GM21825 (cell line): ENCODE measurements at regions not wholly inside any gene's neighbourhood (a gene's known extent, or its start where the extent isn't known, plus 50 kb on each side); places are given as distances from the start of the nearest gene placed in this dataset.

Experiments
- ATAC-seq: cut with Tn5 transposase; IDR thresholded peaks from one replicate; pipeline ENCODE4 v1.9.1; 2021; ENCODE audit warnings: mild to moderate bottlenecking, moderate library complexity; ENCODE audit not compliant: unreplicated experiment

DNA sequence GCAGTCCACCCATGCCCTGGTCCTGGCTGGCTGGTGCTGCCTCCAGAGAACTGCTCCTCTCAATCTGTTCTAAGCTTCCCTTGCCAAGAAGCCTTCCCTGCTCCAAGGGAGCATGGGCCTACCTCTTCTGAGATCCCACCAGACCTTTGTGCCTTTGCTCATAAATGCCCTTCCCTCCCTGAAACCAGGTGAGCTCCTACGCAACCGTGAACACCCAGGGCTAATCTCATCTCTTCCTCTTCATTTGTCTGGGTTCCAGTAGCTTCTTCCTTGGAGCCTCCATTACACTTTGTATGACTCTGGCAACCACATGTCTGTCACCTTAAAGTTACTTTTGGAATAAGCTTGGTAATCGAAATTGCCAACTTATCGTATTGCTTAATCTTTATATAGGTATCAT lies 270.6 kb downstream of the PBX3 start:
- ATAC-seq, result no peak

DNA sequence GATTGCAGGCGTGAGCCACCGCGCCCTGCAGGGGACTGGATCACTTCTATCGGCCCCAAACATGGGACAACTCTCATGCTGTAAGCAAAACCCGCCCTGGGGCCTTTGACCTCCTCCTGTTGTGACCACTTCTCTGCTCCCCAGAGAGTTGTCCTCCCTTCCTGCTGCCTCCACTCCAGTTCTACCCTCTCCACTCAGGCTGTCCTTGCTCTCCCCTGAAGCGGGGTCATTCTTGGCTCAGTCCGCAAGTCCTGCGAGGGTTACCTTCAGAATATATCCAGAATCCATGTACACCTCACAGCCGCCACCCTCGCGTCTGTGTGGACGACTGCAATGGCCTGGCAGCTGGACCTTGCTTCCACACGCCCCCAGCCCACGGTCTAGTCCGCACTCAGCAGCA lies 273.7 kb downstream of the PBX3 start:
- ATAC-seq, result no peak

DNA sequence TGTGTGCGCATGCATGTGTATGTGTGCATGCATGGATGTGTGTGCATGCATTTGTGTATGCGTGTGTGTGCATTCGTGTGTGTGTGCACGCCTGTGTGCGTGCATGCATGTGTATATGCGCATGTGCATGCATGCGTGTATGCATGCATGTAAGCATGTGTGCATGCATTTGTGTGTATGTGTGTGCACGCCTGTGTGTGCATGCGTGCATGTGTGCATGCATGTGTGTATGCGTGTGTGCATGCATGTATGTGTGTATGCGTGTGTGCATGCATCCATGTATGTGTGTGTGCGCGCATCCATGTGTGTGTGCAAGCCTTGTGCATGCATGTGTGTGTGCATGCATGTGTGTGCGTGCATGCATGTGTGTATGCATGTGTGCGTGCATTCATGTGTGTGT lies 276.8 kb downstream of the PBX3 start:
- ATAC-seq, result no peak

DNA sequence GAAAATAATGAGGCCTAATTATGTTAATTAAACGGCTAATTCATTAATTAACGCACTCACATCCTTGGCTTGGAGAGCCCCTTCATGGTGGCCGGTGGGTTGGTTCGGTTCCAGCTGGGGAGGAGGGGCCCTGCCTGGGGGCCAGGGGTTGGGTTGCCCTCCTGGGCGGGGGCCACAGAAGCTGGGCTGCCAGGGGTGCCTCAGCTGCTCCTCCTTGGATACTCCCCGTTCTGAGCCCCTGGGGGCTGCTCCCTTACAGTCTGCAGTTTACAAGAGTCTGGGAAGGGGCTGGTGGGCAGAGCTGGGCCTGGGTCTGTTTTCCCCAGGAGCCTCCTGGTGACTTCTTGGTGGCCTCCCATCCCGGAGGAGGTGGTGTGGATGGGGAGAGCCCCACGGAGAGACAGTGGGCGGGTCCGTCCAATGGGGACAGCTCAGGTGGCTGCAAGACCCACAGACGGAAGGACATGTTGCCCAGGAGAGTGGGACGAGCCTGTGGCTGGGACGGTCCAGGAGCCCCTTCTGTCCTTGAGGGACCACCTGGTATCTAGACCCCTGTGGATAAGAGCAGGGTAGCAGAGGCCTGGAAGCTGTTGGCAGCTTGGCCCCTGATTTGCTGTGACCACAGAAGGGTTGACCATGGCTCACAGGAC lies 277.5 kb downstream of the PBX3 start:
- no peak for ATAC-seq

DNA sequence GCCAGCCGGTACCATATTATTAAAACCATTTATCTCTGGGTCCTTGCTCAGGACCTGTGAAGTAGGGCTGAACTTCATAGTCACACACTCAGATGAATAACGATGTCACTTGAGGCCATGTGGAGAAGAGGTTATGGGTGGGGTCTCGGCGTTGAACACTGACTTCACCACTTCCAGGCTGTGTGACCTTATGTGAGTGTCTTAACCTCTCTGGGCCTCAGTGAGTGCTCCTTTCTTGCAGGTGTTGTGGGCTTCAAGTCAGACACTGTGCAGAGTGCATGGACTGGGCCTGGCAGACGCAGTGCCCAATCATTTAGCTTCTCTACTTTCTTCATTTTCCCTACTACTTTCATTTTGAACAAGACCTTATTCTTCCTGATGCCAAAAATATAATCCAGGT lies 278.8 kb downstream of the PBX3 start:
- no peak for ATAC-seq

DNA sequence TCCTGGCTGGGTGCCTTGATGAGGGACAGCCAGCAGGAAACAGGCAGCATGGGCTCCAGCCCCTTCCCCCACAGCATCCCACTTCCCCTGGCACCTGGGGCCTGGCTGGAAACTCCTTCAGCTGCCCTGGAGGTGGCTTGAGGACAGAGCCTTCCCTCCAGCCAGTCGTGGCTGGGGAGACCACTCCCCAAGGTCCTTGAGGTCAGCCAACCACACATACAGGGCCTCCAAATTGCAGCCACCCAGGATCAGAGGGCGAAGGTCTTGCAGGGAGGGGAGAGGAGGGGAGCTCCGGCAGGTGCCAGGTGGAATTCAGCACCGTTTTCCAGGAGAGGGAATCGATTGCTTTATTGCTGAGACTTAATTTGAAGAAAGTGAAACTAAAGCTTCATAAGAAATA lies 280.4 kb downstream of the PBX3 start:
- no peak for ATAC-seq

DNA sequence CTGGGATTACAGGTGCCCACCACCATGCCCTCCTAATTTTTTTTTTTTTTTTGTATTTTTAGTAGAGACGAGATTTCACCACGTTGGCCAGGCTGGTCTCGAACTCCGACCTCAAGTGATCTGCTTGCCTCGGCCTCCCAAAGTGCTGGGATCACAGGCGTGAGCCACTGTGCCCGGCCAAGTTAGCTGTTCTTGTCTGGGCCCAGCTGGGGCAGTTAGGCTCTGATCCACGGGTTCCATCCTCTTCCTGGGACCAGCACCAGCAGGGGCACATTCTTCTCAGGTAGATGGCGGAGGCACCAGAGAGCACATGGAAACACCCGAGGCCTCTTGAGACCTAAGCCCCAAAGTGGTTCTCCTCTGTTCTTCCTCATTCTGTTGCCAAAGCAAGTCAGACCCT lies 281.6 kb downstream of the PBX3 start:
- no peak for ATAC-seq

DNA sequence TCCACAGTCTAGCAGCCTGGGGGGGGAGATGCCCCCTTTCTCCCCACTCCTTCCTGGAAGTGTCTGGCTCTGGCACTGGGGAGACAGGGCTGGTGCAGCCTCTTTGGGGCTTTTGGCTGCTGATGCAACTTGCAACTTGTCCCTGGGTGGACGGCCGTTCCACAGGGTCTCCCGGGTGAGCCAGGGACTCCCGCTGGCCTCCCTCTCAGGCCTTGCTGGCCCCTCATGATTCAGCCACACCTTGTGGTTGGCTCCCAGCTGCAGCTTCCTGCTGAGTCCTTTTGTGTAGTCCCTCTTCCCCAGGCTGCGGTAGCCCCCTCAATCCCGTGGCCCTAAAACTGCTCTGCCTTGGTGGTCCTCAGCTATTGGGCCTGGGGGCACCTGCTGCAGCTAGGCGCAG lies 283.5 kb downstream of the PBX3 start:
- ATAC-seq, result no peak

DNA sequence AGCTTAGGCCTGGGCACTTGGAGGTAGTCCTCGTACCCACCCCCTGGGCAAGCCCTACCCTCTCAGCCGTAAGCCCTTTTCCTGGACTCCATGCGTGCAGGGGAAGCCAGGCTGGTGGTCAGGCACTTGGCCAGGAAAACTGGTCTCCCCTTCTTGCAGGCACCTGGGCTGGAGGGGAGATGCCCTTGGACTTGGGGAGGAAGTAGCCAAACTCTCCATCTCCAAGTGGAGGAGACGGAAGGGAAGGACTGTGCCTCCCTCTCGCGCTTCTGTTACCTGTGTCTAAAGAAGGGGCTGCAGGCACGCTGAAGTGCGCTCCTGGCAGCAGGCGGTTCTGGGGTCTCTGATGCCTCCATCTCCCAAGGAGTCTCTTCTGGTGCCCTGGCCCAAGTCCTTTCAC lies 283.9 kb downstream of the PBX3 start:
- ATAC-seq, result no peak

DNA sequence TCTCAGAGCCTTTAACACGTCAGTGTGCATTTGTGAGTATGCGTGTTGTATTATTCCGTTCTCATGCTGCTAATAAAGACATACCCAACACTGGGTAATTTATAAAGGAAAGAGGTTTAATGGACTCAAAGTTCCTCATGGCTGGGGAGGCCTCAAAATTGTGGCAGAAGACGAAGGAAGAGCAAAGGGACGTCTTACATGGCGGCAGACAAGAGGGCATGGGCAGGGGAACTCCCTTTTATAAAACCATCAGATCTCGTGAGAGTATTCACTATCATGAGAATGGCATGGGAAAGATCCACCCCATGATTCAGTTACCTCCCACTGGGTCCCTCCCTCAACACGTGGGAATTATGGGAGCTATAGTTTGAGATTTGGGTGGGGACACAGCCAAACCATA lies 285.0 kb downstream of the PBX3 start:
- ATAC-seq, result no peak

DNA sequence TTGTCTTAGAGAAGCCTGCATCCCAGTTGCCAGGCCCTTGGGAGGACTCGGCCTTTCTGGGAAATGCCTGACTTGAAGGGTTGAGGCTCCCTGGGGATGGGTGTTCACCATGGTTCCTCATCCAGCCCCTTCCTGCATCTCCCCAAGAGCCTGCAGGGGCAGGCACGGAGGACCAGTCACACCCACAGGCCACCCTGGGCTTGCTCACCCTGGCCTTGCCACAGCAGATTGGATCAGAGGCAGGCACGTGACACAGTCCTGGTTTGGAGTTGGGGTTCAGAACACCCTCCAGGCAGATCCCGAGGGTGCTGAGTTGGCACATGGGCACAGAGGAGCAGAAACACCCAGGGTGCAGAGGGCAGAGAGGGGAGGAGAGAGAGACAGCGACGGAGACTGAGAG lies 286.1 kb downstream of the PBX3 start:
- ATAC-seq, result no peak

DNA sequence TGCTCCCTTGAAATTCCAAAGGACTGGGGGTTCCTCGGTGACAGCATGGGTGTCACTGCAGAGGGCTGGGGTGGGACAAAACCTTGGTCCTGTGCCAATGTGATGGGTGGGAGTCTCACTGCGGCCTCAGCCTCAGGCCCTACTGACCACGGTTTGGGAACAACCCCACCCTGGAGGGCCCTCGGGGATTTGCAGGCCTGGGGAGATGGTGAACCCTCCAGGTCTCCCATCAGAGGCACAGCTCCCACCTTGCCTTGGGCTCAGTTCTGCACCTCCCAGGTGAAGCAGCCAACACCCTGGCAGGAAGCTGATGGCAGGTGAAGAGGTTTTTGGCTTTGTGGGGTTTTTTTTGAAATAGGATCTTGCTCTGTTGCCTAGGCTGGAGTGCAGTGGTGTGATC lies 286.8 kb downstream of the PBX3 start:
- no peak for ATAC-seq

DNA sequence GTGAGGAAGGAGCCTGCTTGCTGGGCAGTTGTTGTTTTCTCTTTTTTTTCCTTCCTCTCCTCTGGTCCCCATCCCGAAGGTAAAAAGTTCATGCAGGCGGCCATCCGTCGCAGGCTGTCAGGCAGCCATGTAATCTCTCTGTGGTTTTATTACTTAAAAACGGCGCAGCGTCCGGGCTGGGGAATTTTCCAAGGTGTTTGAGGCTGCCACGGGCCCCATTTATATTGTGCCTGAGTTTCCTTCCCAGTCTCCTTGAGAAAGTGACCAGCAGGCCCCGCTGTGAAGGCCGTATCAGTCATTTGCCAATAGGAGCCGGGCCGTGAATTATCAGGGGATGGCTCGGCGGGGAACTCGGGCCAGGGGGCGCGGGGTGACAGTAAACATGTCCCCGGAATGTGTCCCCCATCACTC lies 289.7 kb downstream of the PBX3 start:
- ATAC-seq, result no peak

DNA sequence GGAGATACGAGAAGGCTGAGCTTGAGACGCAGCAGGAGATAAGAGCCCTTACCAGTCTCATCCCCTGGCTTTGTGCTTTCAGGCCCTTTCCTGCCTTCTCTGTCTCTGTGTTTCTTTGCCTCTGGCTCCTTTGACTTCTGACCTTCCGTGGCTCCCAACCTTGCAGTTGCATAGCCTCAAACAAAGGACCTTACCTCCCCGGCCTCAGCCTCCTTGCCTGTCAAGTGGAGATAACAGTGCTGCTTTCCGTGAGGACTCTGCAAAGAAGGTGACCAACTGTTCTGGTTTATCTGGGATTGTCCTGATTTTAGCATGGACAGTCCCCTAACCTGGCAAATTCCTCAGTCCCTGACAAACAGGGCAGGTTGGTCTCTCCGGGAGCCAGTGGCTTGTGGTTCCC lies 287.8 kb upstream of the MVB12B start:
- ATAC-seq, result no peak

DNA sequence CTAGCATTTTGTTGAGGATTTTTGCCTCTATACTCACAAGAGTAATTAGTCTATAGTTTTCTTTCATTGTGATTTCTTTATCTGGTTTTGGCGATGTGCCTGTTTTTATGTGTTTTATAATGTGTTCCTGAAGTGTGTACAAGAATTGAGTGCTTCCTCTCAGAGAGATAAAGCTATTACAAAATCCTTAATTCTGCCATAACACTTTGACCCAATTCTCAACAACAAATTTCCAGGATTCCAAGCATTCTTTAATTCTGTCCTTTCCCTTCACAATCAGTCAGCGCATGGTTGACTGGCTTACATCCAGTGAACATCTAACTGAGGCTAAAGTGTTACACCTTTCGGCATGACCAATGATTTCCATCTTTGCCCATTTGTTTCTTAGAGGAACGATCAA lies 282.9 kb upstream of the MVB12B start:
- ATAC-seq, result no peak

DNA sequence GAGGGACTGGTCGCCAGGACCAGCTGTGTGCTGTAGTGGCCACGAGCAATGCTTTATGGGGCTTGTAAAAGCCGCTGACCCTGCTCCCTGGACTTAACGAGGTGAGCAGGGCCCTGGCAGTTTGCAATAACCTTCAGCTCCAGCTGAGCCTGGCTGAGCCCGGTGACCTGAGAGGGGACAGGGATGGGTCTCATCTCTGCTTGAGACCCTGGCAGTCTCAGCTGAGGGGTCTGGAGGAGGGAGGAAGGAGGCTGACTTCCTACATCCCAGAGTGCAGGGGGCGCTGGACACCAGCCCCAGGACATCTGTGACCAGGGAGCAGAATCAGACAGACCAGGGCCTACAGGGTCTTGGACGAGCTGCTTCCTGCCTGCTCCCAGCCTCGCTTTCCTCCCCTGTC lies 277.5 kb upstream of the MVB12B start:
- no peak for ATAC-seq

DNA sequence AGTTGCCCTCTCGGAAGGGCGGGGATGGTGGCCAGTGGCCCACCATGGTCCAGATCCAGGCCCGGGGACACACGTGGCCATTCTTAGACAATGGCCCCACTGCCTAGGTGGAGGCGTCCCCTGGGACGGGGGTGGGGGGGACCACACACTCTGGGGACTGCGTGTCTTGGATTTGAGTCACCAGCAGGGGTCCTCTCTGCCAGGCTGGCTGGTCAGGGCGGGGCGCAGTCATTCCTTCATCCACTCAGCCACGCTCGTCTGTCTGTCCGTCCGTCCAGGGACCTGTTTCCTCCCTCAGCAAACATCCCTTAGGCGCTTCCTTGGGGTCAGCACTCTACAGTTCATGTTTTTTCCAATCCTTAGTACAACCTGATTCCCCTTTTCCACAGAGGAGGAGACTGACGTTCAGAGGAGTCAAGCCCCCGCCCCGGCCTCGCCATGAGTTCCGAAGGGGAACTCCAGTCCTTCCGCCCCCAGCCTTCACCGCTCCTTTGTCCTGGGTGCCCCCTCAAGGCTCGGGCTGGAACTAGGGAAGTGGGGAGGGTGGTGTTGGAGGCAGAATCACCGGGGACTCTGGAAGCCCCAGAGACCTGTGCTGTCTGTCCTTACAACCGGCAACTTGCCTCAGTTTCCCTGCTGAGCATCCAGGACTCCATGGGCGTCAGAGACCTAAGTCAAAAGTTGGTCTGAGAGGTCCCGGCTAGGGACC lies 276.6 kb upstream of the MVB12B start:
- ATAC-seq, result no peak

DNA sequence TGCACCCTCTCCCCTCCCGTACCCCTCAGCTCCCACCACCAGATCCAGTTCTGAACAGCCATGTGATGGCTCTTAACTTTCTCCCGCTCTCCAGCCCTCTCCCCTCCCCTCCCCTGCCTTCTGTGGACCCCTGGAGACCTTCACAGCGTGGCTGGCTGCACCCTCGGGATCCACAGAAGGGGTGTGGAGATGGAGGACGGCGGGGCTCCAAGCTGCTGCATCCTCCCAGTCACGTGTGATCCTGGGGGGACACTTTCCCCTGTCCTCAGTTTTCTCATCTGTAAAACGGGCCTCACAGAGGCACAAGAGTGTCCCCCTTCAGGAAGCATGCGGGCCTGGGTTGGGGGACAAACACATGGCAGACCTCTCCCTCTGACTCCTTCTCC lies 276.0 kb upstream of the MVB12B start:
- ATAC-seq, result no peak

DNA sequence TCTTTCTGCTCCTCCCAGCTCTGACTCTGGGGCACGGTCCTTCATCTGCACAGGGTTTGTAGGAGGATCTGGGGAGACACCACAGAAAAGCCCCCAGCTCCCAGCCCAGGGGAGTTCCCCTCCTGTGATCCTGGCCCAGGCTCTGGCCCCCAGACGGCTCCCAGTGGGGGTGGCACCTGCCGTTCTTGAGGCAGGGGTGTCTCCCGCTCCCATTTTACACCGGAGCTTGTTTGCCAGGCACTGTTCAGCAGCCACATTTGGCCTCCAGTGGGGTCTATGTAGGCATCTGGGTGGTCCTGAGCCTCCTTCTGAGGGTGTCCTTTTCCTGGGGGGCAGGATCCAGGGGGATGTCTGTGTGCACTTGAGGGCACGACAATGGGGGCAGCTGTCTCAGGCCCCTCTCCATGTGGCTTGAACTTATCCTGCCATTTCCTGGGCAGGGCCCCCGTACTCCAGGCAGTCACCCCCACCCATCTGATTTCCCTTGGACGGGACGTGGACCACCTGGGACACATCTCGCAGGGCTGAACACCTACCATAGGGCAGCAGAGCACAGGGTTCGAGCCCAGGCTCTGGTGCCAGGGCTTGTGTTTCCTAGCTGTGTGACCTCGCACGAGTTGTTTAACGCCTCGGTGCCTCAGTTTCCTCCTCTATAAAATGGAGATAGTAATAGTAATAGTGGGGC lies 275.0 kb upstream of the MVB12B start:
- ATAC-seq, result no peak

DNA sequence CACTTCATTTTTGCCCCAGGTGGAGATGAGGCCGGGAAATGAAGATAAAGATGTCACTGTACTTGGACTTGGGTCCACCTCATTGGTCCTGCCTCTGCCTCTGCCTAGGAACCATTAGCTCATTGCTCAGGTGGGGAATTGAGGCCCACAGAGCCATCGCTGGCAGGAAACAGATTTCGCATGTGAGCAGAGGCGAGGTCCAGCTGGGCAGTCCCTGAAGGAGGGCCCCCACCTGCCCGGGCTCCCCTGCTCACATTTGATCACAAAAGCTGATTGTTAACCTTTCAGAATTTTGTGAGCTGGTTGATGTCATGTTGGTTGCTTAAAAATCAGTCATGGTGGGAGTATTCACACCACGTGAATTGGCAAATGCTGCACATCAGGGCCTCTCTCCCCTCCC lies 273.8 kb upstream of the MVB12B start:
- ATAC-seq, result no peak

DNA sequence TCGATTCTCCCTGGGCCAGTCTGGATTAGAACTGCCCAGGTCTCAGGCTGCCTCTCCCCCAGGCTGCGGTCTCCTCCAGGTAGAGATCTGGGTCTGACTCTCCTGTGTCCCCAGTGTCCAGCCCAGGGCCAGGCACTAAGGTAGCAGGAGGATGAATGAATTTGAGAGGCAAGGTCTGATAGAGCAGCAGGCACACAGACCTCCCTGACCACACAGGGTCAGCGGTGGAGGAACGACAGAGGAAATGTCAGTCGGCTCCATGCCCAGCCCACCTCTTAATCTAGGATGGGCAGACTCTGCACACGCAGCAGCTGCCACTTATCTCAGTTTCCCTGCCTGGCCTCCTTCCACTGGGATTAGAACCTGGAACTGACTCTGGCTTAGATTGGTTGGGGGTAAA lies 272.7 kb upstream of the MVB12B start:
- no peak for ATAC-seq

DNA sequence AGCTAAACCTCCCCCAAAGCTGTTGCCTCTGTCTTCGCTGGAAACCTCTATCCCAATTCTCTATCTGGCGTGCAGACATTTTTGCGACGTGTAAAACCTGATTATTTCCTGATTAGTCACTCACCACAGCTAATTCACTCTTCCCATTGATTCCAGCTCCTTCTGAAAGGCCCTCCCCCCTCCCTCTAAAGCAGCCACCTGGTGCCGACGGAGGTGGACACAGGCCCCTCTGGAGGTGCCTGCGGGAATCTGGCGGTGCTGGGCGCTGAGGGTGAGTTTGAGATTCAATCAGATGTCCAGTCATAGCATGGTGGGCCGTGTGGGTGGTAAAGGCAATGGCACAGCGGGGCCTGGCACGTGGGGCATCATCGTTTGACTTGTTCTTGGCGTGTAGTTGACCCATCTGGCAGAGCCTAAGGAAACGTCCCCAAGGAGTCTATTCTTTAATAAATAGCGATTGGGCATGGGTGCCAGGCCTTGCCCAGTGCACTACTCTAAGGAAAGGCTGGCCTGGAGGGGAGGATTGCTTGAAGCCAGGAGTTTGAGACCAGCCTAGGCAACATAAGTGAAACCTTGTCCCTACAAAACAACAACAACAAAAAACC lies 271.1 kb upstream of the MVB12B start:
- ATAC-seq, result no peak
